ENCODE measurements at regions not wholly inside any gene's neighbourhood (a gene's known extent, or its start where the extent isn't known, plus 50 kb on each side); places are given as distances from the start of the nearest gene placed in this dataset.

DNA sequence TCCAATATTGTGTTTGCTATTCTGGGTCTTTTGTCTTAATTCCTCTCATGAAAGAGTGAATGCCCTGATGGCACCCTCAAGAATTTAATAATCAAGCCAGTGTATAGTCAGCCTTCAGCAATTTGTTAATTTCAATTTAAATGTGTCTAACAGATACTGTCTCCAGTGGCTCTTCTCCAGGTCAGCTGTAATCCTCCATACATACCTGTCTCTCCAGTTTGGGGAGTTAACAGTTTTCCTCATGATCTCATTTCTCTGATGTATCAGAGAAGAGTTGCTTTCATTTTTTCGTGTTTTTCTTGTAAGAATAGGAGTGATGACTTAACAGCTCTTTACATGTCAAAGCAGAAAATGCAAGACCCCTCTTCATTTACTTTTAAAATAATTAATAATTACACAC, 500.3 kb upstream of the RORB start:
- 10% methylated on average over 1 of the region's 1 CpG for WGBS (ENCODE audit: low lambda C conversion rate)
- Histone ChIP-seq H3K9ac (no peak overlapping the region), H3K4me2 (no peak overlapping the region), H3K9me2 (no peaks in the 10 kb centered on the region), H3K4me1 (ENCODE audit: control insufficient read depth in 1 of 2, insufficient read depth in 2 of 2, low read depth in 1 of 2, low read length in 1 of 2) (no peaks in the 10 kb centered on the region), H2AFZ (ENCODE audit: low read depth) (no peak overlapping the region), H3K79me2 (ENCODE audit: insufficient read depth) (no peaks in the 10 kb centered on the region), H3K27ac (ENCODE audit: low read depth in 2 of 2, low read length in 1 of 2) (no peak overlapping the region), H3K4me3 (ENCODE audit: low read depth in 2 of 2, low read length in 1 of 2) (no peak overlapping the region), H3F3A (replicated peaks; ENCODE audit: insufficient read depth) (no peaks in the 10 kb centered on the region), H4K20me1 (ENCODE audit: insufficient read depth) (no peaks in the 10 kb centered on the region), H3K27me3 (ENCODE audit: insufficient read depth) (no peaks in the 10 kb centered on the region), H3K9me3 (no peaks in the 10 kb centered on the region), H3K36me3 (replicated peaks in 1 of 2; ENCODE audit: control insufficient read depth in 1 of 2, insufficient read depth in 2 of 2, low read length in 1 of 2) (no peaks in the 10 kb centered on the region)
- ChIA-PET CTCF (no interaction called here), POLR2A (no interaction called here)
- no peak for TF ChIP-seq JUND (IDR thresholded peaks at IDR 0.05)
- no peak for TF ChIP-seq NRF1 (IDR thresholded peaks at IDR 0.05; ENCODE audit: low read depth, low read length)
- TF ChIP-seq, protein P1, sequence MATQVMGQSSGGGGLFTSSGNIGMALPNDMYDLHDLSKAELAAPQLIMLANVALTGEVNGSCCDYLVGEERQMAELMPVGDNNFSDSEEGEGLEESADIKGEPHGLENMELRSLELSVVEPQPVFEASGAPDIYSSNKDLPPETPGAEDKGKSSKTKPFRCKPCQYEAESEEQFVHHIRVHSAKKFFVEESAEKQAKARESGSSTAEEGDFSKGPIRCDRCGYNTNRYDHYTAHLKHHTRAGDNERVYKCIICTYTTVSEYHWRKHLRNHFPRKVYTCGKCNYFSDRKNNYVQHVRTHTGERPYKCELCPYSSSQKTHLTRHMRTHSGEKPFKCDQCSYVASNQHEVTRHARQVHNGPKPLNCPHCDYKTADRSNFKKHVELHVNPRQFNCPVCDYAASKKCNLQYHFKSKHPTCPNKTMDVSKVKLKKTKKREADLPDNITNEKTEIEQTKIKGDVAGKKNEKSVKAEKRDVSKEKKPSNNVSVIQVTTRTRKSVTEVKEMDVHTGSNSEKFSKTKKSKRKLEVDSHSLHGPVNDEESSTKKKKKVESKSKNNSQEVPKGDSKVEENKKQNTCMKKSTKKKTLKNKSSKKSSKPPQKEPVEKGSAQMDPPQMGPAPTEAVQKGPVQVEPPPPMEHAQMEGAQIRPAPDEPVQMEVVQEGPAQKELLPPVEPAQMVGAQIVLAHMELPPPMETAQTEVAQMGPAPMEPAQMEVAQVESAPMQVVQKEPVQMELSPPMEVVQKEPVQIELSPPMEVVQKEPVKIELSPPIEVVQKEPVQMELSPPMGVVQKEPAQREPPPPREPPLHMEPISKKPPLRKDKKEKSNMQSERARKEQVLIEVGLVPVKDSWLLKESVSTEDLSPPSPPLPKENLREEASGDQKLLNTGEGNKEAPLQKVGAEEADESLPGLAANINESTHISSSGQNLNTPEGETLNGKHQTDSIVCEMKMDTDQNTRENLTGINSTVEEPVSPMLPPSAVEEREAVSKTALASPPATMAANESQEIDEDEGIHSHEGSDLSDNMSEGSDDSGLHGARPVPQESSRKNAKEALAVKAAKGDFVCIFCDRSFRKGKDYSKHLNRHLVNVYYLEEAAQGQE (IDR thresholded peaks at IDR 0.05; ENCODE audit: low read depth, low read length) = no peak
- no peak for TF ChIP-seq TEAD4 (IDR thresholded peaks at IDR 0.05; ENCODE audit: borderline replicate concordance, insufficient read depth)
- TF ChIP-seq, protein P2, sequence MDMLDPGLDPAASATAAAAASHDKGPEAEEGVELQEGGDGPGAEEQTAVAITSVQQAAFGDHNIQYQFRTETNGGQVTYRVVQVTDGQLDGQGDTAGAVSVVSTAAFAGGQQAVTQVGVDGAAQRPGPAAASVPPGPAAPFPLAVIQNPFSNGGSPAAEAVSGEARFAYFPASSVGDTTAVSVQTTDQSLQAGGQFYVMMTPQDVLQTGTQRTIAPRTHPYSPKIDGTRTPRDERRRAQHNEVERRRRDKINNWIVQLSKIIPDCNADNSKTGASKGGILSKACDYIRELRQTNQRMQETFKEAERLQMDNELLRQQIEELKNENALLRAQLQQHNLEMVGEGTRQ (IDR thresholded peaks at IDR 0.05; ENCODE audit: borderline replicate concordance, low read depth, low read length) = no peak
- TF ChIP-seq, protein P3, sequence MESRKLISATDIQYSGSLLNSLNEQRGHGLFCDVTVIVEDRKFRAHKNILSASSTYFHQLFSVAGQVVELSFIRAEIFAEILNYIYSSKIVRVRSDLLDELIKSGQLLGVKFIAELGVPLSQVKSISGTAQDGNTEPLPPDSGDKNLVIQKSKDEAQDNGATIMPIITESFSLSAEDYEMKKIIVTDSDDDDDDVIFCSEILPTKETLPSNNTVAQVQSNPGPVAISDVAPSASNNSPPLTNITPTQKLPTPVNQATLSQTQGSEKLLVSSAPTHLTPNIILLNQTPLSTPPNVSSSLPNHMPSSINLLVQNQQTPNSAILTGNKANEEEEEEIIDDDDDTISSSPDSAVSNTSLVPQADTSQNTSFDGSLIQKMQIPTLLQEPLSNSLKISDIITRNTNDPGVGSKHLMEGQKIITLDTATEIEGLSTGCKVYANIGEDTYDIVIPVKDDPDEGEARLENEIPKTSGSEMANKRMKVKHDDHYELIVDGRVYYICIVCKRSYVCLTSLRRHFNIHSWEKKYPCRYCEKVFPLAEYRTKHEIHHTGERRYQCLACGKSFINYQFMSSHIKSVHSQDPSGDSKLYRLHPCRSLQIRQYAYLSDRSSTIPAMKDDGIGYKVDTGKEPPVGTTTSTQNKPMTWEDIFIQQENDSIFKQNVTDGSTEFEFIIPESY (IDR thresholded peaks at IDR 0.05; ENCODE audit: borderline replicate concordance, low read depth) = no peak
- DNase-seq = no peak

DNA sequence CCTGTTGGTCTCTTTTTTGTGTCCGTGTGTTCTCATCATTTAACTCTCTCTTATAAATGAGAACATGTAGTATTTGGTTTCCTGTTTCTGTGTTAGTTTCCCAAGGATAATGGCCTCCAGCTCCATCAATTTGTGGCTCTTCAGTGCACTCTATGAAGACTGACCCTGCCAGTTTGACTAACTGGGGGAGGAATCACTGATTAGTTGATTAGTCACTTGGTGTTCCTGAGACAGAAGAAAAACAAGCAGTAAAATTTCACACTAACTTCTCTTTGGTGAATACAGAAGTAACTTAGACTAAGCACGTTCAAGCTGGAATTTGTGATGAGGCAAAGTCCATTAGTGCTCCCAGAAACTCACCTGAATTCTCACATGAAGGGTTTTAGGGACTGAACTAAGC, 495.8 kb upstream of the RORB start:
- no peak overlapping the region for H3K4me2 ChIP-seq
- no peaks in the 10 kb centered on the region for H3K36me3 ChIP-seq (replicated peaks in 1 of 2; ENCODE audit: control insufficient read depth in 1 of 2, insufficient read depth in 2 of 2, low read length in 1 of 2)
- ChIA-PET CTCF (no interaction called here), POLR2A (no interaction called here)
- H3K9me3 ChIP-seq = no peaks in the 10 kb centered on the region
- DNase-seq = no peak
- H3K4me1 ChIP-seq (ENCODE audit: control insufficient read depth in 1 of 2, insufficient read depth in 2 of 2, low read depth in 1 of 2, low read length in 1 of 2) = no peaks in the 10 kb centered on the region
- no peaks in the 10 kb centered on the region for H4K20me1 ChIP-seq (ENCODE audit: insufficient read depth)
- H3K4me3 ChIP-seq (ENCODE audit: low read depth in 2 of 2, low read length in 1 of 2) = no peak overlapping the region
- no peaks in the 10 kb centered on the region for H3K9me2 ChIP-seq
- H3F3A ChIP-seq (replicated peaks; ENCODE audit: insufficient read depth) = no peaks in the 10 kb centered on the region
- no peak overlapping the region for H2AFZ ChIP-seq (ENCODE audit: low read depth)
- WGBS (ENCODE audit: low lambda C conversion rate) = 14% methylated on average over 2 of the region's 2 CpGs
- no peaks in the 10 kb centered on the region for H3K79me2 ChIP-seq (ENCODE audit: insufficient read depth)
- H3K27ac ChIP-seq (ENCODE audit: low read depth in 2 of 2, low read length in 1 of 2) = no peak overlapping the region
- H3K9ac ChIP-seq = no peak overlapping the region
- no peaks in the 10 kb centered on the region for H3K27me3 ChIP-seq (ENCODE audit: insufficient read depth)
- no peak for TF ChIP-seq USF1 (IDR thresholded peaks at IDR 0.05; ENCODE audit: borderline replicate concordance, low read depth)
- TF ChIP-seq RAD21 (IDR thresholded peaks at IDR 0.05; ENCODE audit: low read length) = no peak
- TF ChIP-seq, protein P4, sequence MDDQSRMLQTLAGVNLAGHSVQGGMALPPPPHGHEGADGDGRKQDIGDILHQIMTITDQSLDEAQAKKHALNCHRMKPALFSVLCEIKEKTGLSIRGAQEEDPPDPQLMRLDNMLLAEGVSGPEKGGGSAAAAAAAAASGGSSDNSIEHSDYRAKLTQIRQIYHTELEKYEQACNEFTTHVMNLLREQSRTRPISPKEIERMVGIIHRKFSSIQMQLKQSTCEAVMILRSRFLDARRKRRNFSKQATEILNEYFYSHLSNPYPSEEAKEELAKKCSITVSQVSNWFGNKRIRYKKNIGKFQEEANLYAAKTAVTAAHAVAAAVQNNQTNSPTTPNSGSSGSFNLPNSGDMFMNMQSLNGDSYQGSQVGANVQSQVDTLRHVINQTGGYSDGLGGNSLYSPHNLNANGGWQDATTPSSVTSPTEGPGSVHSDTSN (IDR thresholded peaks at IDR 0.05) = no peak
- TF ChIP-seq GABPA (IDR thresholded peaks at IDR 0.05; ENCODE audit: low read depth) = no peak
- no peak for TF ChIP-seq FOSL2 (IDR thresholded peaks at IDR 0.05; ENCODE audit: borderline replicate concordance, low read depth)
- no peak for TF ChIP-seq ELF1 (IDR thresholded peaks at IDR 0.05)
- no peak for TF ChIP-seq EP300 (IDR thresholded peaks at IDR 0.05; ENCODE audit: borderline replicate concordance in 1 of 2, low read depth in 1 of 2, low read length in 1 of 2)
- TF ChIP-seq POLR2AphosphoS5 (IDR thresholded peaks at IDR 0.05; ENCODE audit: low read depth, low read length) = no peak
- TF ChIP-seq FOXJ3 (CRISPR knock-in tag; IDR thresholded peaks at IDR 0.05) = no peak
- TF ChIP-seq, protein P5, sequence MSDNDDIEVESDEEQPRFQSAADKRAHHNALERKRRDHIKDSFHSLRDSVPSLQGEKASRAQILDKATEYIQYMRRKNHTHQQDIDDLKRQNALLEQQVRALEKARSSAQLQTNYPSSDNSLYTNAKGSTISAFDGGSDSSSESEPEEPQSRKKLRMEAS (IDR thresholded peaks at IDR 0.05; ENCODE audit: low read depth) = no peak
- no peak for TF ChIP-seq MXI1 (IDR thresholded peaks at IDR 0.05; ENCODE audit: low read depth, low read length)
- TF ChIP-seq TCF12 (IDR thresholded peaks at IDR 0.05) = no peak
- TF ChIP-seq, protein P6, sequence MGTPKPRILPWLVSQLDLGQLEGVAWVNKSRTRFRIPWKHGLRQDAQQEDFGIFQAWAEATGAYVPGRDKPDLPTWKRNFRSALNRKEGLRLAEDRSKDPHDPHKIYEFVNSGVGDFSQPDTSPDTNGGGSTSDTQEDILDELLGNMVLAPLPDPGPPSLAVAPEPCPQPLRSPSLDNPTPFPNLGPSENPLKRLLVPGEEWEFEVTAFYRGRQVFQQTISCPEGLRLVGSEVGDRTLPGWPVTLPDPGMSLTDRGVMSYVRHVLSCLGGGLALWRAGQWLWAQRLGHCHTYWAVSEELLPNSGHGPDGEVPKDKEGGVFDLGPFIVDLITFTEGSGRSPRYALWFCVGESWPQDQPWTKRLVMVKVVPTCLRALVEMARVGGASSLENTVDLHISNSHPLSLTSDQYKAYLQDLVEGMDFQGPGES (IDR thresholded peaks at IDR 0.05; ENCODE audit: low read depth, low read length) = no peak

Data from SK-N-SH (cell line).